NCI-H2107 treated with DMSO at 0.1 percent for 48 hours (cell line): ENCODE measurements at regions not wholly inside any gene's neighbourhood (a gene's known extent, or its start where the extent isn't known, plus 50 kb on each side); places are given as distances from the start of the nearest gene placed in this dataset.
"Not testable (repeated sequence)": the region's sequence is repeated elsewhere in the genome, so short reads cannot be mapped to it uniquely, and the experiment has no call there.

Experiments
- DNase-seq: peaks from one replicate; lab custom pipeline; 2025; ENCODE audit not compliant: unreplicated experiment; lab: John Stamatoyannopoulos, UW

DNA sequence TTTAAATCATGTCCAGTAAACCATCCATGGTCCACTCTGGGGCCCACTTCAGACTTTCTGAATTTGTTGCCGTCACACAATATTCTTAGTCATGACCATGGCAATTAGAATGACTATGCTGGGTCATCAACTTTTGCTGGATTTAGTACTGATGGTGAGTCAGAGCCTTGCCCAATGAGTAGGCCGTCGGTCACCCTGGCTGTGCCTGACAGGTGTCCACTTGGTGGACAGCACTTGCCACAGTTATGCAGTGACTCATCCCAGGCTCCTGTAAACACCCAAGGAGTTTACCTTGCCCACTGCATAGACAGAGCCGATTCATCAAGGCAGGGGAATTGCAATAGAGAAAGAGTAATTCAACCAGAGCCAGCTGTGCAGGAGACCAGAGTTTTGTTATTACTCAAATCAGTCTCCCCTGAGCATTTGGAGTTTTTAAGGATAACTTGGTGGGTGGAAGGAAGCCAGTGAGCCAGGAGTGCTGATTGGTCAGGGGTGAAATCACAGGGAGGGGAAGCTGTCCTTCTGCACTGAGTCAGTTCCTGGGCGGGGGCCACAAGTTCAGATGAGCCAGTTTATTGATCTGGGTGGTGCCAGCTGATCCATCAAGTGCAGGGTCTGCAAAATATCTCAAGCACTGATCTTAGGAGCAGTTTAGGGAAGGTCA lies 333.8 kb downstream of the PTPRU start:
- no peak for DNase-seq

DNA sequence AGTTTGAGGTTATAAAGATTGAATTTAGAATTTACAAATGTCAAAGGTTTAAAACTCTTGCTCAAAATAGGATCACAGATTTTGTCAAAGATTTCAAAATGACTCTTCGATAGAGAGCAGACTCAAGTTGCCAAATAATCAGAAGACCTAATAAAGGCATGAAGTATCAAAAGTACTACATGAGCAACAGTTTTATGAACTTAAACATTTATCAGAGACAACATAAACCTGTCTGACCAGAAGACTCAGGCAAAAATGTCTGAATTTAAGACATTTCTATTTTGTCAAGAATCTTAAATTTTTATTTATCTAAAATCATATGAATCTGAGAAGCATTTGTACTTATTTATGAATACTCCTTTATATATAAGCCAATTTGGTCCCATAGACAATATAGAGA lies 330.9 kb downstream of the PTPRU start:
- no peak for DNase-seq

DNA sequence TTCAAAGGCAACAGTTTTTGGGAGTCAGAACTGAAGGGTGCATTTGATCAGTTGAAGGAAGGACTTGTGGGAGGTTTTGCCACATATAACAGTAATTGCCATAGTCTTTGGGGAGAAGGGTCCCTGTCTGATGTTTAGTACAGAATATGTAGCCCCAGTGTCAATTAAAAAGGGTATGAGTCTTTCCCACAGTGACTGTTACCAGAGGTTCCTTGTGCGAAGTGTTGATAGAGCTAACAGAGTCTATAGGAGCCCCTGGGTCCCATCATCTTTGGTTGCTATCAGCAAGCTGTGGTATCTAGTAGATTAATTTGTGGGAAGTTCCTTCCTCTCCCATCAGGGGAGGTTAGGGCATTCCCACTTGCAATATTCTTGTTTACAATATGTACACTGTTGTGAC lies 329.2 kb downstream of the PTPRU start:
- no peak for DNase-seq

DNA sequence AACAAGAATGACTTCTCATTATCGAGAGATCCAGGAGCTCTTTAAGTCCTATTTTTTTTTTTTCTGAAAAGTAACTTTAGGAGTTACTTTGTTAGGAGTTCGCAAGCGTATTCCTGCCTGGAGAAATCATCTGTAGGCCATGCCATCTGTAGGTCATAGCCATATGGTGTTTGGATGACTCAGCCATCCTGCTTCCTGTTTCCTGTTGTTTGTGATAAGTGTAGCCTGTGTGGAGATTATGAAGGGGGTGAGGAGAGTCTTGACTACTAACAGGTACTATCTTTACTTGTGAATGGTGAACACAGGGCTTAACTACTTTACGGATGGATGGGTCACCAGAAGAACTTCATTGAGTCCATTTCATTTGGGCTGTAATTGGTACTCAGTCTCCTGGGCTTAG lies 327.2 kb downstream of the PTPRU start:
- DNase-seq: no peak

DNA sequence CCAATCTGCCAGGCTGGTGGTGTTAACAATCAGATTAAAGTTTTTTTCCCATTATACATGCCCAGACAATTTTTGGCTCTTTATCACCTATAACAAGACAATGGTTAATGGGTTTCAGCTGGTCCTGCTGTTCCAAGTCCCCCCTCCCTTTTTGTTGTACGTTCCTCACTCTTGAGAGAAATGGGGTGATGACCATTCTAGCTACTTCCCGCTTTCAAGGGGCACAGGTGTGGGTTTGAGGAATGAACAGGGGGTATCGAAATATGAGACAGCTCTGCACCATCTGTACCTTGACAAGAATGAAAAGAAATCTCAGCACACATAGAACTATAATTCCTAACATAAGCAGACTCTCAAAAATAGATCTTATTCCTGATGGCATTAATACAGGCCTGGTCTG lies 326.8 kb downstream of the PTPRU start:
- DNase-seq: no peak

DNA sequence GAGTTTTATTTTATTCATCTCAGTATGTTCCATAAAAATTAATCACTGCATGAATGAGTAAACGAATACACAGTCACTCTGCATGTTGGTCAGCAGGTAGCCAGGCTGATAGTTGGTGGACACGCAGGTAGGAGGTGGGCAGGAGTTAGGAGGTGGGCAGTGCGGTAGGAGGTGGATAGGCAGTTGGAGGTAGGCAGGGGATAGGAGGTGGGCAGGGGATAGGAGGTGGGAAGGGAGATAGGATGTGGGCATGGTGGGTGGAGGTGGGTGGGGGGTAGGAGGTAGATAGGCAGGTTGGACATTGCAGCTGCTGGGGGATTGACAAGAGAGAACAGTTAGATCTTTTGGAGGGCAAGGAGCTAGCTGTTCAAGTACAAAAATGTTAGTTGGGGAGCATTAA lies 322.7 kb downstream of the PTPRU start:
- DNase-seq: no peak

DNA sequence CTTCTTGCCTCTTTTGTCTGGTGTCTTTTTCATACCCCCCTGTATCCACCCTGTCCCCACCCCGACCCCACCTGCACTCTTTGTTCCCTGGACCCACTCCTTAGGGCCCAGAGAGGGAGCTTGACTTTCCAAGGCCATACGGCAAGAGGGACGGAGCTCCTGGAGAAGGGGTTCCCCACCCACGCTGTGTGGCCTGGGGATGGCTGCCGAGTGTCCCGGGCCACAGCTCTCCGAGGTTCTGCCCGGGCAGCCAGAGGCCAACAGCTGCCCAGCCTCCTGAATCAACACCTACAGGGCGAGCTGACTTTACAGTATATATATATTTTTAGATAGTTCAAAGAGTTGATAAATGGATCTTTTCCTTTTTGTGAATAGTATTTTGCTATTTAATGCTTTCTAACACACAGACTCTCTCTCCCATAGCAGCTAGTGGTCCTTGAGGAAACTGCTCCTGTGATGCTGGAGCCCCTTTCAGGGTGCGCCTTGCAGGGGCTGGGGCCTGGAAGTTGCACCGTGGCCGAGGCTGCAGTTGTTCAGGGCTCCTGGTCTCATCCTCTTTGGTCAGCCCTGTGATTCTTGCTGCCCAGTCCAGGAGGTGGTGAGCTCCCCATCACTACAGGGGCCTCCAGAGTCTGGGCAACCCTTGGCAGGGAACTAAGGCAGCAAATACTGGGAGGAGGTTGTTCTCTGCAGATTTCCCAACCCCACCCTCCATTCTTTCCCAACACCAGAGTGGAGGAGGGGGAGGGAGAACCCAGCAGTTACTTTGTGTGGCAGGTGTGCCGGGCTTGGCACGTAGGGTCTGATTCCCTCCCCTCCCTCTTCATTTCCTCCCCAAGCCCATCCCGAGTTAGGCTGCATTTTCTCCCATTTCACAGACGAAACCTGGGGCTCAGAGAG lies 321.6 kb downstream of the PTPRU start:
- no peak for DNase-seq

DNA sequence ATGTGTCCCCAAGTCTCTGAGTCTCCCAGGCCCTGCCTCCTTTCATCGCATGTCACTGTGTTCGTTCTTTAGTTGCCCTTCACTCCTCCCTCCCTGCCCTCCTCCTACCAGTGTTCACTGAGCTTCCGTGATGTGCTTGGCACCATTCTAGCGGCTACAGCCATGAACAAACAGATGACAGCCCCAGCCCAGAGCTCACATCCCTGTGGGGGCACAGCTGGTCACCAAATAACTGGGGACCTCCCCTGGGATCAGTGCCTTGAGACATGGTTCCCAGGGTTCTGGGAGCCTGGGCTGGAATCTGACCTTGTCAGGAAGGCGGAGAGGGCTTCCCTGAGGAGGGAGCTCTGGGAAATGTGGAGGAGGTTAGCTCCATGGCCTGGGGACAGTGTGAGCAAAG lies 320.7 kb downstream of the PTPRU start:
- DNase-seq: no peak

DNA sequence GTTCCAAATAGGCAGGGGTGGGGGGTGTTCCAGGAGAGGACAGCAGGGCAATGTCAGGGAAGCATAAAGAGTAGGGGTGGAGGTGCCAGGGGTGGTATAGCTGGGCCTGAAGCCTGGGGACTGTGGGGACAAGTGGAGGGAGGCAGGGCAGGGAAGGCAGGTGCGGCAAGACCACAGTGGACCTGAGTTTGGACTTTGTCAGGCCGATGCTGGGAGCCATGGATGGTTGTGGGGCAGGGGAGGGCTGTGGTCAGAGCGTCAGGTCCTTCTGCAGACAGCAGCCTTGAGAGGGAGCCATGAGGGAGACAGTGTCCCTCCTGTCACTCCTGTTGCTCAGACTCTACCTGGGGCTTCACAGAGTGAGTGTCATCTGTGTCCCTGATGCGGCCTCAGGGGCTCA lies 320.3 kb downstream of the PTPRU start:
- no peak for DNase-seq

DNA sequence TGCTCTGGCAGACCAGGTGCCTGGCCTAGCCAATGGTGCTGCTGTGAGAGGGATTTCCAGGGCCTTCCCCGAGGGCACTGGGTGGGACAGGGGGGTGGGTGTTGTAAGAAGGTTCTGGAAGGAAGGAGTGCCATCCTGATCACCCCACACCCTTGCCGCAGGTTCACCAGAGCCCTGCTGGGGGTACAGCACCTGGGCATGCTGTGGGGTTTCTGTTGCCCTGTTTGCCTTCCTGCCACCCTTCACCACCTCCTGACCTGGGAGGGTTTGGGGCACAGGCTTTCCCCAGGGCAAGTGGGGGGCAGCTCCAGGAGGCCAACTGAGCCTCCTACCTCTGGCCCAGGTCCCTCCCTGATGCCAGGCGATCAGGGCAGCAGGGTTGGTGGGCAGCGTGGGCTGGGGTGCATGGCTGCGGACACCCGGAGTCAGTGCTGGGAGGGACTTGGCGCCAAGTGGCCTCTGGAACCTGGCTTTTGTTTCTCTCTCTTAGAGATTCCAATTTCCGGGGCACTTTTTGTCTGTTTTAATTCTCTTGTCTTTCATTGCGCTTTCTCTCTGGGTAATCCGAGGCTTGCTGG lies 318.8 kb downstream of the PTPRU start:
- no peak for DNase-seq

DNA sequence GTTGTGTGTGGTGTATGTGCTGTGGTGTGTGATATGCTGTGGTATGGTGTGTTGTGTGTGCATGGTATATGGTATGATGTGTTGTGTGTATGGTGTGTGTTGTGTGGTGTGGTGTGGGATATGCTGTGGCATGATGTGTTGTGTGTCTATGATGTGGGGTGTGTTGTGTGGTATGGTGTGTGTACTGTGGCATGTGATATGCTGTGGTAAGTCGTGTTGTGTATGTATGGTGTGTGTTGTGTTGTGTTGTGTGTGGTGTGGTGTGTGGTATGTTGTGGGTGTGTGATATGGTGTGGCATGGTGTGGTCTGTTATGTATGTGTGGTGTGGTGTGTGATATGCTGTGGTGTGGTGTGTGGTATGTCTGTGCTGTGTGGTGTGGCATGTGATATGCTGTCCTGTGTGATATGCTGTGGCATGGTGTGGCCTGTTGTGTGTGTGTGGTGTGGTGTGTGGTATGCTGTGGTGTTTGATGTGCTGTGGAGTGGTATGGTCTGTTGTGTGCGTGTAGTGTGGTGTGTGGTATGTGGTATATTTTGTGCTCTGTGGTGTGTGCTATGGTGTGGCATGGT lies 318.0 kb downstream of the PTPRU start:
- no peak for DNase-seq

DNA sequence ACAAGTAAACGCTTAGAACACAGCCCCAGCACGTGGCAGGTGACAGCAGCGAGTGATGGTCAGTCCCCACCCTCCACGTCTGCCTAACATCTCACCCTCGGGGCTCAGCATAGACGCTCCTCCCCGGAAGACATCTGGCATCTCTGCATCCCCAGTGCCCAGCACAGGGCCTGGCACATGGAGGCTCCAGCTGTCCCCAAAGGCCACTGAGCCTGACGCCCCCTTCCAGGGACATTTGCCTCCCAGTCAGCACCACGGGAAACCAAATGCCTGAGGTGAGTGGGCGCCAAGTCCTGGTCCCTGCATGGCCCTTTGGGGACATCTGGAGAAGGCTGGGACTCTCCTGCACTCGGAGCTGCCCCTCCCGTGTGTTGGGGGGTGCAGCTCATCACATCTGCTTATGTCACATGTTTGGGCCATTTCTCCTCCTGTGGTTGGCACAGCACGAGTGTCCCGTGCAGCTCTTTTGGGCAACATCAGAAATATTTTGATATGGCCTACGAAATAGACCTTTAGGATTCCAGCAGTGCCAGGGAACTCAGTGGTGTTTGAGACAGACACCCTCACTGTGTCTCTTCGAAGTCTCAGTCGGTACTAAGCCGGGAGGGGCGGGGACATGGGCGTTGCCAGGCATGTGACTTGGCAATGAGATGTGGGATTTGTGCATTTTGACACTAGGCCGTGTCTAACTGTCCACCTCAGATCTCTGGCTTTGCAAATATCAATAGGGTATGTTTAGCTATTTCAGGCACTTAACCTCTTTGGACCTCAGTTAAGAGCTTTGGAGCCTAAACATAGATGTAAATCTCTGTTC lies 315.0 kb downstream of the PTPRU start:
- DNase-seq: no peak

DNA sequence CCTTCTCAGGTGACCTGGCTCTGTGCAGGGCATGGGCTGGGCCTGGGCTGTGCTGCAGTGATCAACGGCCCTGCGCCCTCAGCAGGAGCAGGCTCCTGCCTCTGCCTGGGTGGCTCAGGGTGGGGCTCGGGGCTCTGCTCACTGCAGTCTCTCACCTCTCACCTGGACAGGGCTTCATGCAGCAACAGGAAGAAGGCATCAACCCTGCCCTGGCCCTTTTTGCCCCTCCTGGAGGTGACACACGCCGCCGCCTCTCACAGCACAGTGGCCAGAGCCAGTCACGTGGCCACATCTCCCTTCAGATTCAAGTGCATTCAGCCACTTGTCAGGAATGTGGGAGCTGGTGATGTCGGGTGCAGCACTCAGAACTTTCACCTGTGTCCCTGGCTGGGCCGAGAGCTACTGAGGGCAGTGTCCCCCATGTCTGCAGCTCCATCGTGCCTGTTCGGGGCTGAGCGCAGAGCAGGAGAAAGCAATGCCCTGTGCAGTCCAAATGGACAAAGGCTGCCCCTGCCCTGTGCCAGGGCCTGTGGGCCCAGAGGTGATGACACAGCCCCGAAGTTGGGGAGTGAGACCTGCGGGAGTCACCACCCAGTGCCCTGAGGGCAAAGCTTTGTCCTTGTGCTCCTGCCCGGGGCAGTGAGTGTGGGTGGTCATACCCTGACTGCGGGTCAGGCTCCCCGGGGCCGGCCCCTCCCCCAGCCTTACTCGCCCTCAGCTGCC lies 314.0 kb downstream of the PTPRU start:
- no peak for DNase-seq

DNA sequence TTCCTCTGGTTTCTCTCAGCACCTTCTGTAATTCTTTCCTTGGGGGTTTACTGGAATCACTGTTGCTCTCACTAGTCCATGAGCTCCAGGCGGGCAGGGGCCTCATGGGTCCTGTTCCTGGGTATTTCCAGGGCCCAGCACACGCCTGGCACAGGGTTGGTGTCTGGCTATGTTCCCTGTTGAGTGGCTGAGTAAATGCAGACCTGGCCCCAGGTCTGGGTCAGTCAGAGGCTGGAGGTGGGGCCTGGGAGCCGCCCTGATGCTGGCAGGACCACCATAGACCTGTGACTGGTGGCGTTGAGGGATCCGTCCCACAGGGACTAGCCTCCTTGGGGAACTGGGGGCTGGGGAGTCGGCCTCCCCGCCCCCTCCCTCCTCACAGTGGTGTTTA lies 313.4 kb downstream of the PTPRU start:
- not testable (repeated sequence) for DNase-seq

DNA sequence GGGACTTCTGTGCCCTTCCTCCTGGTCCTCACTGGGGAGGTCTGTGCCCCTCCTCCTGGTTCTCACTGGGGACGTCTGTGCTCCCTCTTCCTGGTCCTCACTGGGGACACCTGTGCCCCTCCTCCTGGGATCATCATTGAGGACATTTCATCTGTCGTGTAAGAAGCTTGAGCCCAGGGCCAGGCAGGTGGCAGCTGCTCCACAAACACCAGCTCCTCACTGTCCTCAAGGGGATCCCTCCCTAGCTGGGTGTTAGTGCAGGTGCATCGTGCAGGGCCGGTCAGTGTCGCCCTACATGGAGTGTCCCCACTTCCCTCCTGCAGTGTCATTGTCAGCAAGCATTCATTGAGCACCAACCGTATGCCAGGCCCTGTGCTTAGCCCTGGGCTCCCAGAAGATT lies 312.7 kb downstream of the PTPRU start:
- no peak for DNase-seq

DNA sequence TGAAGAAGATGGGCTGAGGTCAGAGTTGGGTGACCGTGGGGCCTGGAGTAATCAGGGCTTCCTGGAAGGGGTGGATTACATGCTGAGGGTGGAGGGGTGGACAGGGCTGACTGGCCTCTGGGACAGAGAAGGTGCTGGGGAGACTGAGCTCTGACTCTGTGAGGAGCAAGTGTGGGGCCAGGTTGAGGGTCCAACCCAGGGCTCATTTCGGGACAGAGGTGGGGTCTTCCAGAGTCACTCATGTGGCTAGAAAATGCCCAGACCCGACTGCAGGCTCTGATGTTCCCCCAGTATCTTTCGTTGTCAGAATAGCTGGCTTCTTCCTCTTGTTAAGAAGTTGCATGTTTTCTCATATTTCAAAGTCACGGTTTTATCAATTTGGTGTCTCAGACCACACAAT lies 311.8 kb downstream of the PTPRU start:
- no peak for DNase-seq

DNA sequence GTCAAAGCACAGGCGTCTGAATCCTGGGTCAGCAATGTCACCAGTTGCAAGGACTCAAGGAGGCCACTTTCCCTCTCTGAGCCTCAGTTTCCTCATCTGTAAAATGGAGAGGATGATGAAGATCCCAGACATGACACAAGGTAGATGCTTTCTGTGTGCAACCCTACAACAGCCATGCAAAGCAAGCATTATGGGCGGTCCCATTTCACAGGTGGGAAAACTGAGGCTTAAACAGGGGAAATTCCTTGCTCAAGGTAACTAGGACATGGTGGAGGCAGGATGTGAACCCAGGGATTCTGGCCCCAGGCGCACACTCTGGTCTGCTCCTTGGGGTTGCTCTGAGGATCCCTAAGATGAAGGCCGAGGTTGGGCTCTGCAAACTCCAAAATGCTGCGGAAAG lies 311.0 kb downstream of the PTPRU start:
- no peak for DNase-seq

DNA sequence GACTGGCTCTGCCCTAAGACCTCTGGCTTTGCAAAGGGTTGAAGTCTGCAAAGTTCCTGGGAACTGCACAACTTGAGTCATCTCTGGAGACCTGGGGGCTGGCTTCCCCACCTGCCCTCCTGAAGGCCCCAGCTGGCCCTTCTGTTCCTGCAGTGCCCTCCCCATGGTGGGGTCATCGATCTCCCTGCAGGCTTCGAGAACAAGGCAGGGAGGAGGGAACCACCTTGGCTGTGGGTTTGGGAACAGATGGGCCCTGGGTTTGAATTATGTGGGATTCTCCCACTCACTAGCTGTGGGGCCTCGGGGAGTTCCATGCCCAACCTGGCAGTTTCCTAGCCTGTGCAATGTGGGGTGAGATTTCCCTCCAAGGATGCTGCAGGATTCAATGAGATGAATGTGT lies 310.2 kb downstream of the PTPRU start:
- no peak for DNase-seq

DNA sequence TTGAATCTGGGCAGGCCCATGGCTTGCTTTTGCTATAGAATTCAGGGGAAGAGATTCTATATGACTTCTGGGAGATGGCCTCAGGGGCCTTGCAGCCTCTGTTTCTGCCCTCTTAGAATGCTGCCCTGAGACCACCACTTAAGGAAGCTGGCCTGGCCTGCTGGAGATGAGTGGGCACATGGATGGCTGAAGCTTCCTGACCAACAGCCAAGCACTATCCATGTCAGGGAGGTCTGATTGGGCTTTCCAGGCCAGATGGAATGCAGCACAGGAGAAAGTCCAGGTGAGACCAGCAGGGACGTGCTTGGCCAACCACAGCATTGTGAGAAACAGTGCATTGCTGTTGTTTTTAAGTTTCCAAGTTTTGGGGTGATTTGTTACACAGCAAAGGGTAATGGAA lies 308.1 kb downstream of the PTPRU start:
- no peak for DNase-seq

DNA sequence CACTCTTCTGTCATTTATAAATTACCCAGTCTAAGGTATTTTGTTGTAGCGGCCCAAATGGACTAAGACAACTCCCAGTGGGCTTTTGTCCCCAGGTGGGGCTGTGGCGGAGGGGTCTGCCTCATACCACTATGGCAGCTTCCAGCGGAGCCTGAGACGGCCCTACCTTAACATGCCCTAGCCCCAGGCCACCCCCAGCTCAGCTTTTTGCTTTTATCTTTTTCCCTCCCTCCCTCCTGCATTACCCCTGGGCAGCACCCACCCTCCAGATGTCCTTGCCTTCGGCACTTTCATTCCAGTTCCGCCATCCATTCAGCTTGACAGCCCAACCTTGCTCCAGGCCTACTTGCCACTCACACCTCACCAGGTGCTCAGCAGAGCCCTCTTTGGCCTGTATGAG lies 307.3 kb downstream of the PTPRU start:
- no peak for DNase-seq
